ENCODE measurements at regions not wholly inside any gene's neighbourhood (a gene's known extent, or its start where the extent isn't known, plus 50 kb on each side); places are given as distances from the start of the nearest gene placed in this dataset.

- H3K9me3 ChIP-seq (ENCODE audit: control insufficient read depth, insufficient read depth, low read length), result no peaks in the 10 kb centered on the region
- 100% methylated on average over 1 of the region's 4 CpGs for WGBS (ENCODE audit: insufficient coverage)
- ATAC-seq (no peak), DNase-seq (no peak)
- no peak overlapping the region for H3K27ac ChIP-seq (ENCODE audit: low read length)
- H3K4me3 ChIP-seq (ENCODE audit: low read length), result no peak overlapping the region
- Mint-ChIP-seq H3K27ac (no peak overlapping the region), H3K4me3 (no peak overlapping the region), H3K36me3 (no peaks in the 10 kb centered on the region), H3K27me3 (ENCODE audit: low read depth in 2 of 2) (peaks cover 0 to 2% of the 10 kb centered on the region in 2 donors), H3K4me1 (no peaks in the 10 kb centered on the region), H3K9me3 (no peaks in the 10 kb centered on the region)
- TF ChIP-seq CTCF (IDR thresholded peaks at IDR 0.05), result no peak
- no peaks in the 10 kb centered on the region for H3K27me3 ChIP-seq (ENCODE audit: control insufficient read depth, insufficient read depth, low read length)
- H3K36me3 ChIP-seq (ENCODE audit: control insufficient read depth, insufficient read depth, low read length), result no peaks in the 10 kb centered on the region
- intact Hi-C loops (cut with micrococcal nuclease), result no loop called here
- no peaks in the 10 kb centered on the region for H3K4me1 ChIP-seq (ENCODE audit: control insufficient read depth, insufficient read depth, low read length)
These were observed 274.4 kb downstream of the PLPP3 start for GRCh38 chr1:56304975-56305374.

- Mint-ChIP-seq H3K36me3 (no peaks in the 10 kb centered on the region), H3K4me1 (no peaks in the 10 kb centered on the region), H3K27ac (no peak overlapping the region), H3K27me3 (ENCODE audit: low read depth in 2 of 2) (peaks cover 0 to 2% of the 10 kb centered on the region in 2 donors), H3K4me3 (no peak overlapping the region), H3K9me3 (no peaks in the 10 kb centered on the region)
- Histone ChIP-seq H3K36me3 (ENCODE audit: control insufficient read depth, insufficient read depth, low read length) (no peaks in the 10 kb centered on the region), H3K9me3 (ENCODE audit: control insufficient read depth, insufficient read depth, low read length) (no peaks in the 10 kb centered on the region), H3K4me3 (ENCODE audit: low read length) (no peak overlapping the region), H3K27me3 (ENCODE audit: control insufficient read depth, insufficient read depth, low read length) (no peaks in the 10 kb centered on the region), H3K27ac (ENCODE audit: low read length) (no peak overlapping the region), H3K4me1 (ENCODE audit: control insufficient read depth, insufficient read depth, low read length) (no peaks in the 10 kb centered on the region)
- no peak for TF ChIP-seq CTCF (IDR thresholded peaks at IDR 0.05)
- no peak for ATAC-seq
- intact Hi-C loops (cut with micrococcal nuclease), result no loop called here
- 83% methylated on average over 1 of the region's 1 CpG for WGBS (ENCODE audit: insufficient coverage)
- DNase-seq, result no peak
These were observed 275.6 kb downstream of the PLPP3 start for GRCh38 chr1:56303805-56304204.

- 86% methylated on average over 2 of the region's 2 CpGs for WGBS (ENCODE audit: insufficient coverage)
- H3K4me3 ChIP-seq (ENCODE audit: low read length), result no peak overlapping the region
- H3K36me3 Mint-ChIP-seq, result no peaks in the 10 kb centered on the region
- ATAC-seq, result no peak
- H3K9me3 Mint-ChIP-seq, result no peaks in the 10 kb centered on the region
- intact Hi-C loops (cut with micrococcal nuclease), result no loop called here
- no peaks in the 10 kb centered on the region for H3K36me3 ChIP-seq (ENCODE audit: control insufficient read depth, insufficient read depth, low read length)
- H3K27ac ChIP-seq (ENCODE audit: low read length), result no peak overlapping the region
- no peaks in the 10 kb centered on the region for H3K4me1 Mint-ChIP-seq
- H3K27me3 ChIP-seq (ENCODE audit: control insufficient read depth, insufficient read depth, low read length), result no peaks in the 10 kb centered on the region
- peaks cover 0 to 2% of the 10 kb centered on the region in 2 donors for H3K27me3 Mint-ChIP-seq (ENCODE audit: low read depth in 2 of 2)
- TF ChIP-seq CTCF (IDR thresholded peaks at IDR 0.05), result no peak
- H3K4me1 ChIP-seq (ENCODE audit: control insufficient read depth, insufficient read depth, low read length), result no peaks in the 10 kb centered on the region
- no peaks in the 10 kb centered on the region for H3K9me3 ChIP-seq (ENCODE audit: control insufficient read depth, insufficient read depth, low read length)
- no peak for DNase-seq
- no peak overlapping the region for H3K4me3 Mint-ChIP-seq
- no peak overlapping the region for H3K27ac Mint-ChIP-seq
These were observed 276.5 kb downstream of the PLPP3 start for GRCh38 chr1:56302878-56303277.

GRCh38 chr1:56301791-56302190 is 277.6 kb downstream of the PLPP3 start:
- no peak overlapping the region for H3K27ac ChIP-seq (ENCODE audit: low read length)
- peaks cover 0 to 1% of the 10 kb centered on the region in 2 donors for H3K4me1 Mint-ChIP-seq
- intact Hi-C loops (cut with micrococcal nuclease), result no loop called here
- no peaks in the 10 kb centered on the region for H3K4me1 ChIP-seq (ENCODE audit: control insufficient read depth, insufficient read depth, low read length)
- WGBS (ENCODE audit: insufficient coverage), result 85% methylated on average over 5 of the region's 5 CpGs
- H3K36me3 ChIP-seq (ENCODE audit: control insufficient read depth, insufficient read depth, low read length), result no peaks in the 10 kb centered on the region
- no peaks in the 10 kb centered on the region for H3K27me3 ChIP-seq (ENCODE audit: control insufficient read depth, insufficient read depth, low read length)
- H3K27ac Mint-ChIP-seq, result no peak overlapping the region
- H3K4me3 Mint-ChIP-seq, result no peak overlapping the region
- no peak for TF ChIP-seq CTCF (IDR thresholded peaks at IDR 0.05)
- no peaks in the 10 kb centered on the region for H3K27me3 Mint-ChIP-seq (ENCODE audit: low read depth in 2 of 2)
- no peak for ATAC-seq
- H3K4me3 ChIP-seq (ENCODE audit: low read length), result no peak overlapping the region
- H3K9me3 Mint-ChIP-seq, result no peaks in the 10 kb centered on the region
- H3K9me3 ChIP-seq (ENCODE audit: control insufficient read depth, insufficient read depth, low read length), result no peaks in the 10 kb centered on the region
- DNase-seq, result no peak
- no peaks in the 10 kb centered on the region for H3K36me3 Mint-ChIP-seq
